Endothelial cell of umbilical vein (primary cell): ENCODE measurements at regions not wholly inside any gene's neighbourhood (a gene's known extent, or its start where the extent isn't known, plus 50 kb on each side); places are given as distances from the start of the nearest gene placed in this dataset.

Experiments
- GATA2 ChIP-seq: IDR thresholded peaks from 2 replicates; pipeline ENCODE4 v1.7.0; 2011; ENCODE audit warnings: low read depth, mild to moderate bottlenecking, moderate library complexity, mixed read lengths, low read length; ENCODE audit not compliant: insufficient read length, insufficient read depth
- POLR2A ChIP-seq: IDR thresholded peaks from 2 replicates; pipeline ENCODE4 v1.6.1; 2012; ENCODE audit warnings: low read depth, mild to moderate bottlenecking, control low read depth, low read length
- TF ChIP-seq, protein P1 (sequence below): IDR thresholded peaks from 2 replicates; pipeline ENCODE4 v1.6.1; 2011; ENCODE audit not compliant: insufficient read depth, insufficient read length
- TF ChIP-seq, protein P2 (sequence below), 2 donors: IDR thresholded peaks; 1 replicate in 1 of 2; 2 replicates in 1 of 2; pipeline ENCODE4 v1.5.1; 2011; ENCODE audit warnings: low read length in 2 of 2, mild to moderate bottlenecking in 2 of 2, moderate library complexity in 2 of 2, control low read depth in 1 of 2, inconsistent platforms in 1 of 2, low read depth in 1 of 2; ENCODE audit not compliant: insufficient read depth in 1 of 2; ENCODE audit errors: extremely low read depth in 1 of 2

DNA sequence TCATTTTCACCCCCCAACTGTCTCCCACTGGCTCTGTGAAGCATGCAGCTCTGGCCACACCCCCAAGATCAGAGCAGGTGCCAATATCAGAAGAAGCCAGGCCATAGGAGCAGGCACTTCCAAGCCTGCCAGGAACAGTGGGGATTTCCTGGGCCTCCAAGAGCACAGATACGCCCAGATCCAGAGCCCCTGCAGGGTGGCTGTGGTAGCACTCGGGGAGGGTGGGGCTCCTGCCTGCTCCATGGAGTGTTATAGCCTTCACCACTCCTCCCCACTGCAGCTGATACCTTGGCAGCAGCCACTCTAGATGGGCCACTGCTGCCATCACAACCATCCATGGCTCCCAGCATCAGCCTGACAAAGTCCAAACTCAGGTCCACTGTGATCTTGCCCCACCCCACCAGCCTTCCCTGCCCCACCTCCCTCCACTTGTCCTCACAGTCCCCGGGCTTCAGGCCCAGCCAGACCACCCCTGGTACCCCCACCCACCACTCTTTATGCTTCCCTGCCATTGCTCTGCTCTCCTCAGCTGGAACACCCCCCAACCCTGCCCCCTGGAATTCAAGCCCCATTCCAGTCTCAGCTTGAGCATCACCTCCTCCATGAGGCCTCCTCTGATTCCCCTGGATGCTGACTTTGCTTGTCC lies 448.3 kb downstream of the MATN1 start:
- no peak for TF ChIP-seq GATA2
- TF ChIP-seq POLR2A: no peak
- TF ChIP-seq, protein P1, sequence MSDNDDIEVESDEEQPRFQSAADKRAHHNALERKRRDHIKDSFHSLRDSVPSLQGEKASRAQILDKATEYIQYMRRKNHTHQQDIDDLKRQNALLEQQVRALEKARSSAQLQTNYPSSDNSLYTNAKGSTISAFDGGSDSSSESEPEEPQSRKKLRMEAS: no peak
- TF ChIP-seq, protein P2, sequence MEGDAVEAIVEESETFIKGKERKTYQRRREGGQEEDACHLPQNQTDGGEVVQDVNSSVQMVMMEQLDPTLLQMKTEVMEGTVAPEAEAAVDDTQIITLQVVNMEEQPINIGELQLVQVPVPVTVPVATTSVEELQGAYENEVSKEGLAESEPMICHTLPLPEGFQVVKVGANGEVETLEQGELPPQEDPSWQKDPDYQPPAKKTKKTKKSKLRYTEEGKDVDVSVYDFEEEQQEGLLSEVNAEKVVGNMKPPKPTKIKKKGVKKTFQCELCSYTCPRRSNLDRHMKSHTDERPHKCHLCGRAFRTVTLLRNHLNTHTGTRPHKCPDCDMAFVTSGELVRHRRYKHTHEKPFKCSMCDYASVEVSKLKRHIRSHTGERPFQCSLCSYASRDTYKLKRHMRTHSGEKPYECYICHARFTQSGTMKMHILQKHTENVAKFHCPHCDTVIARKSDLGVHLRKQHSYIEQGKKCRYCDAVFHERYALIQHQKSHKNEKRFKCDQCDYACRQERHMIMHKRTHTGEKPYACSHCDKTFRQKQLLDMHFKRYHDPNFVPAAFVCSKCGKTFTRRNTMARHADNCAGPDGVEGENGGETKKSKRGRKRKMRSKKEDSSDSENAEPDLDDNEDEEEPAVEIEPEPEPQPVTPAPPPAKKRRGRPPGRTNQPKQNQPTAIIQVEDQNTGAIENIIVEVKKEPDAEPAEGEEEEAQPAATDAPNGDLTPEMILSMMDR (IDR thresholded peaks at IDR 0.05; ENCODE audit: extremely low read depth in 1 of 2, insufficient read depth in 1 of 2, low read depth in 1 of 2, low read length in 2 of 2): no peak
